GM10248 (cell line): ENCODE measurements at regions not wholly inside any gene's neighbourhood (a gene's known extent, or its start where the extent isn't known, plus 50 kb on each side); places are given as distances from the start of the nearest gene placed in this dataset.

Experiments used
- CTCF ChIA-PET: fragments of 300-600 bp; sonication (Branson Sonifier 250); formaldehyde crosslinking; extraction: SDS; loops from one replicate; lab custom pipeline; 2021; ENCODE audit warnings: antibody characterized with exemption; lab: Yijun Ruan, JAX
- POLR2A ChIA-PET: fragments of 350-650 bp; sonication (Branson Sonifier 250); formaldehyde crosslinking; extraction: SDS; loops from one replicate; lab custom pipeline; 2020; ENCODE audit warnings: antibody characterized with exemption; lab: Yijun Ruan, JAX
- DNase-seq: peaks from one replicate; pipeline ENCODE4 v3.0.0; 2012; ENCODE audit errors: extremely low spot score
- TF ChIP-seq, protein P1 (sequence below): IDR thresholded peaks from 2 replicates; pipeline ENCODE4 v1.5.1; 2012; ENCODE audit warnings: mild to moderate bottlenecking, low read depth; ENCODE audit errors: extremely low read depth, missing control alignments, control extremely low read depth

DNA sequence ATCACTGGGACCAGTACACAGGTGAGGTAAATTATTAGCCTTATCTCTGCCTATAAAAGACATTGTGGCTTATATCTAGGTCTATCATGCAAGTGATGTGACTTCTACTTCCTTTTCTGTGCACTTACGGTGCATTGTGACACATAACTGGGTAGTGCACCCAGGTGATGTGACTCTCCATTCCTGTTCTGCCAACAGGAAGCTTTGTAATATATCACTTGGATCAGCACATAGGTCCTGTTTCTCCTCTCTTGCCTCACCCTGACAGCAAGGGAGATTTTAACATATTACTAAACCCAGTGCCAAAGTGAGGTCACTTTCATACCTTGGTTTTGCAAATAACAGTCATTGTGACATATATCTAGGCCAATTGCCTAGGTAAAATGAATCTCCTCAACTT, 1129.7 kb upstream of the AMELY start:
- no peak for DNase-seq
- ChIA-PET CTCF (no interaction called here), POLR2A (no interaction called here)
- TF ChIP-seq, protein P1, sequence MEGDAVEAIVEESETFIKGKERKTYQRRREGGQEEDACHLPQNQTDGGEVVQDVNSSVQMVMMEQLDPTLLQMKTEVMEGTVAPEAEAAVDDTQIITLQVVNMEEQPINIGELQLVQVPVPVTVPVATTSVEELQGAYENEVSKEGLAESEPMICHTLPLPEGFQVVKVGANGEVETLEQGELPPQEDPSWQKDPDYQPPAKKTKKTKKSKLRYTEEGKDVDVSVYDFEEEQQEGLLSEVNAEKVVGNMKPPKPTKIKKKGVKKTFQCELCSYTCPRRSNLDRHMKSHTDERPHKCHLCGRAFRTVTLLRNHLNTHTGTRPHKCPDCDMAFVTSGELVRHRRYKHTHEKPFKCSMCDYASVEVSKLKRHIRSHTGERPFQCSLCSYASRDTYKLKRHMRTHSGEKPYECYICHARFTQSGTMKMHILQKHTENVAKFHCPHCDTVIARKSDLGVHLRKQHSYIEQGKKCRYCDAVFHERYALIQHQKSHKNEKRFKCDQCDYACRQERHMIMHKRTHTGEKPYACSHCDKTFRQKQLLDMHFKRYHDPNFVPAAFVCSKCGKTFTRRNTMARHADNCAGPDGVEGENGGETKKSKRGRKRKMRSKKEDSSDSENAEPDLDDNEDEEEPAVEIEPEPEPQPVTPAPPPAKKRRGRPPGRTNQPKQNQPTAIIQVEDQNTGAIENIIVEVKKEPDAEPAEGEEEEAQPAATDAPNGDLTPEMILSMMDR, result no peak

DNA sequence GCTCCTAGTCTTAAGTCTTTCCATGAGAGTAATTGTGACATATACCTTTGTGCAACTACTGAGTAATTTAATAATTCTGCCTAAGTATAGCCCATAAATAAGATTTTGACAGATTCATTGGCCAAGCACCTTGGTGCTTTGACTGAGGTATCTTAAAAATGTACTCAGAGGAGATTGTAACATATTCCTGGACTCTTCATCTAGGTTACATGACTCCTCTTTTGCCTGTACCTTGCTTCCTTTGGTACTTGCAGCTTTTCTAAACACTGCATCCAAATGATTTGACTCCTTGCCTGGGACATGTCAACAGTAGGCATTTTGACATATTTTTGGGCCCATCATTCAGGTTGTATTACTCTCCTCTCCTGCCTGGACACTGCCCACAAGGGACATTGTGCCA, 1125.0 kb upstream of the AMELY start:
- ChIA-PET CTCF (no interaction called here), POLR2A (no interaction called here)
- TF ChIP-seq, protein P1, result no peak
- DNase-seq, result no peak

DNA sequence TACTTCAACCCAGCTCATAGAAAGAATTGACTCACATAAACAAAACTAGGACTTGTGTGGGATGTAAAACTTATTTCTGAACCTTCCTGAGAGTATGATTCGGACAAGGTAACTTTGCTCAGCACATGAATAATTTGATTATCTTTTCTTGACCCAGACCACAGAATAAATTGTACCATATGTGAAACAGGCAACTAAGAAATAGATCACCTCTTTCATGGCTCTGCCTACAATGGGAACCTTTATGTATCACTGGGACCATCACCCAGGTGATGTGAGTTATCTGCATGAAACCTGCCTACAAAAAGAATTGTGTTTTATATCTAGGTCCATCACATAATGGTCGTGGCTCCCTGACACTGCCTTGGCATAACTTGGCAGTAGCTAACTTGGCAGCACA, 1124.1 kb upstream of the AMELY start:
- ChIA-PET POLR2A (no interaction called here), CTCF (no interaction called here)
- TF ChIP-seq, protein P1, result no peak
- DNase-seq, result no peak

DNA sequence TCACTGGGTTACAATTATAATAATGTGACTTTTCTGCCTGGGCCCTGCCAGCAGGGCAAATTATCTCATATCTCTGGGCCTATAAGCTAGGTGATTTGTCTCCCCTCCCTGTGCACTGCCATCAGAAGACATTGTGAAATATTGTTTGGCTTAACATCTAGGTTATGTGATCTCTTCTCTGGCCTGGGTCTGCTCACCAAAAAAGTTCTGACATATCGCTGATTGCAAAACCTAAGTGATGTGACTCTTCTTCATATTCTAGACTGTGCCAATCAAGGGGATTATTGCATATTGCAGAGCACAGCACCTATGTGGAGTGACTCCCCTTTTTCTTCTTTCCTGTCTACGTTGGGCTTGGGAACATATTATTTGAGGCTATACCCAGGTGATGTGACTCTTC, 1123.1 kb upstream of the AMELY start:
- POLR2A ChIA-PET, result no interaction called here
- TF ChIP-seq, protein P1, result no peak
- CTCF ChIA-PET, result no interaction called here
- DNase-seq, result no peak

DNA sequence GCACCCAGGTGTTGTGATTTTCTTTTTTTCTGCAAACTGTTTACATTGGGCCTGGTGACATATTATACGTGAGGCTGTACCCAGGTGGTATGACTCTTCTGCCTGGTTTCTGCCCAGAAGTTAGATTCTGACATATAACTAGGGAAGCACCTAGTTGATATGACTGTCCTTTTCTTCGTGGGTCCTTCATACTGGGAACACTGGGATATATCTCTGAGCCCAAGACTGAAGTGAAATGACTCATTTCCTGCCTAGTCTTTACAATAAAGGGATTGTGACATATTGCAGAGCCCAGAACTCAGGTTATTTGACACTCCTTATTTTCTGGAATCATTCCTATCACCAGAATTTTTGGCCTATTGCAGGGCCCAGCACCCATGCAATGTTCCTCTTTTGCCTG, 1121.6 kb upstream of the AMELY start:
- POLR2A ChIA-PET, result no interaction called here
- DNase-seq, result no peak

DNA sequence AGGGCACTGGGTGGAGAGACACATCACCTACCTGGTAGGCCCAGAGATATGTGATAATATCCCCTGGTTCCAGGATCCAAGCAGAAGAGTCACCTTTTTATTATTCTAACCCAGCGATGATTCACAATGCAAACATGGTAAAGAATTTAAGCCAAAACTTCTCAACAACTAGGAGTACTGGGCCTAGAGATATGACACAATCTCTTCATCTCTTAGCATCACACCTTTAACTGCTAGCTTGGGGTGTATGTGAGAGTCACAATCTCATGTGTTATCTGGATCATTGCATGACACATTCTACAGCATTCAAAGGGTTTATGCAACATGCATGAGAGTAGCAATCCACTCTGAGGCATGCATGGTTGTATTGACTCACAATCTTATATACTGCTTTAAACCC, 1109.0 kb upstream of the AMELY start:
- TF ChIP-seq, protein P1, result no peak
- DNase-seq, result no peak
- POLR2A ChIA-PET, result no interaction called here
- CTCF ChIA-PET, result no interaction called here

More for the DNA sequence above, 1121.6 kb upstream of the AMELY start:
- TF ChIP-seq, protein P1, result no peak
- CTCF ChIA-PET, result no interaction called here

DNA sequence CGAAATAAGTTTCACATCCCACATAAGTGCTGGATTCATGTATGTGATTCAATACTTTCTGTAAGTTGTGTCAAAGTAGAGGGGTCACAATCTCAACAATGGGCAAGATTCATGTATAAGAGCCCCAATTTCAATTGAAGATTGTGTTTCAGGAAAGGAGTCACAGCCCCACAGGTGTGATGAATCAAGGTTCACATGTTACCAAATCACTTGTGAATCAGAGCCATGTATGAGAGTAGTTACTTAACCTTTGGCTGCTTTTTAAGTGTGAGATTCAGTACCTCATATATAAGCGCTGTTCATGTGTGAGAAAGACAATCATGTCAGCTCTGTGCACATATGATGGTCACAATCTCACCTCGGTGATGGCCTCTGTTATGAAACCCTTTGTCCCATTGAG, 1100.0 kb upstream of the AMELY start:
- no peak for DNase-seq
- TF ChIP-seq, protein P1, result no peak
- ChIA-PET POLR2A (no interaction called here), CTCF (no interaction called here)
